ENCODE measurements at regions not wholly inside any gene's neighbourhood (a gene's known extent, or its start where the extent isn't known, plus 50 kb on each side); places are given as distances from the start of the nearest gene placed in this dataset.

GRCh38 chr4:175422331-175422730 lies 389.7 kb downstream of the GPM6A start:
- TF ChIP-seq CTCF (IDR thresholded peaks at IDR 0.05) (no peak), POLR2A (IDR thresholded peaks at IDR 0.05) (no peak)

Data from testis (tissue), 2 donors.